KOPT-K1 (cell line): ENCODE measurements at regions not wholly inside any gene's neighbourhood (a gene's known extent, or its start where the extent isn't known, plus 50 kb on each side); places are given as distances from the start of the nearest gene placed in this dataset.
"Not testable (repeated sequence)": the region's sequence is repeated elsewhere in the genome, so short reads cannot be mapped to it uniquely, and the experiment has no call there.

Source experiments
- H3K27ac ChIP-seq: fragments of 200-600 bp; sonication (generic); 2 replicates; pipeline ENCODE4 v1.5.1; 2016; ENCODE audit warnings: antibody characterized with exemption, mild to moderate bottlenecking, low read depth, low read length; ENCODE audit not compliant: poor library complexity, severe bottlenecking
- H3K36me3 ChIP-seq: fragments of 200-600 bp; sonication (generic); 2 replicates; pipeline ENCODE4 v1.5.1; 2017; ENCODE audit warnings: antibody characterized with exemption, mild to moderate bottlenecking, low read length, moderate library complexity; ENCODE audit not compliant: insufficient read depth
- H3K9me3 ChIP-seq: fragments of 200-600 bp; sonication (generic); 2 replicates; pipeline ENCODE4 v1.5.1; 2017; ENCODE audit warnings: antibody characterized with exemption, low read length, mild to moderate bottlenecking; ENCODE audit not compliant: insufficient read depth, poor library complexity, severe bottlenecking

GRCh38 chr3:94398036-94398435 lies 335.2 kb downstream of the NSUN3 start:
- no peak overlapping the region for H3K27ac ChIP-seq
- no peaks in the 10 kb centered on the region for H3K36me3 ChIP-seq
- no peaks in the 10 kb centered on the region for H3K9me3 ChIP-seq

DNA sequence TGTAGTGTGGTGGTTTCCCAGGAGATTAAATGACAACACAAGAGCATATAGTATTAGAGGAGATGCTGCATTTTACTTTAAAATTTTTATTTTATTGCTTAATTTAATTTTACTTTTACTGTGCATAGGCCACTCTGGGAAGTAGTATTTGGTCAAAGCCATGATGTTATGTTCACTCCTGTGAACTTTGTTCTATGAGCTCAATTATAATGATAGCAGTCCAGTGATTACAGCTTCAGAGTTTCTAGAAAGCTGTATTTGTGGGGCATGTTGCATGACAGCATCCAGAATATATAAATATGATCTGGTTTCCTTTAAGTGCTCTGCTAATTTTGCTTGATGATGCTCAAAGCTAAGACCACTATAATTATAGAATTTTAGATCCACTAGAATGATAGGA lies 338.6 kb downstream of the NSUN3 start:
- no peaks in the 10 kb centered on the region for H3K9me3 ChIP-seq
- H3K36me3 ChIP-seq: no peaks in the 10 kb centered on the region
- H3K27ac ChIP-seq: no peak overlapping the region

- H3K27ac ChIP-seq: no peak overlapping the region
- no peaks in the 10 kb centered on the region for H3K36me3 ChIP-seq
- no peaks in the 10 kb centered on the region for H3K9me3 ChIP-seq
Observed at GRCh38 chr3:94402126-94402525, 339.3 kb downstream of the NSUN3 start.

GRCh38 chr3:94405258-94406035 lies 342.6 kb downstream of the NSUN3 start:
- Histone ChIP-seq H3K27ac (no peak overlapping the region), H3K9me3 (no peaks in the 10 kb centered on the region), H3K36me3 (no peaks in the 10 kb centered on the region)

DNA sequence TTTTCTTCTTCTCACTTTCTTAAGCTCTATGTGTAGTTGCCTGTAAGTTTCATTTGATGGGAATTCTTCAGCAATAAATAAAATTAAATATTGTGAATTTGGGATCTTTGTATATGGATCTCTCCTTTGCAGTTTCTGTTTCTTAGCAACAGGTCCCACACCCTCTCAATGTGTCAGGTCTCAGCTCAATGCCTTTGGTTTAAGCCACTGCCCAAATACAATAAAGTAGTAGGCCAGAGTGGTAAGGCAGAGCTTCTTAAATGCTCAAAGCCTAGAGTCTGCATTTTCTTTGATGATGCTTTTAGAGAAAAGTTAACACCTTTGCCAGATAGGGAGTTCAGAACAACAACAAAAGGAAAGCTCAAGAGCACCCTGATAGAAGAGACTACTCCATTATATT lies 343.7 kb downstream of the NSUN3 start:
- Histone ChIP-seq H3K9me3 (no peaks in the 10 kb centered on the region), H3K36me3 (no peaks in the 10 kb centered on the region), H3K27ac (no peak overlapping the region)

DNA sequence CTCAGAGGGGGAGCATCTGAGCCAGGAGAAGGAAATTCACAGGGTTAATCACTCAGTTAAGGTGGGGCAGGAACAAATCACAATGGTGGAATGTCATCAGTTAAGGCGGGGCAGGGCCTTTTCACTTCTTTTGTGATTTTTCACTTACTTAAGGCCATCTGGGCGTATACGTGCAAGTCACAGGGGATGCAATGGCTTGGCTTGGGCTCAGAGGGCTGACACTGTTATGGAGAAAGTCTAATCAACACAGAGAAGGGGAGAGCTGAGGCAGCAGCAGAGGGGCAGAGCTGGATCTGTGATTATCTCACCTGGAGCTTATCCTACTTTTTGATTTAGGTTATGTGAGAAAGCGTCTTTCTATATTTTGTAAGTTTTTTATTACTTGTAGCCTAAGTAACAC lies 350.1 kb downstream of the NSUN3 start:
- not testable (repeated sequence) for H3K9me3 ChIP-seq, H3K27ac ChIP-seq, H3K36me3 ChIP-seq

- no peak overlapping the region for H3K27ac ChIP-seq
- no peaks in the 10 kb centered on the region for H3K9me3 ChIP-seq
- H3K36me3 ChIP-seq: no peaks in the 10 kb centered on the region
Observed at GRCh38 chr3:94413336-94414108, 350.7 kb downstream of the NSUN3 start.

DNA sequence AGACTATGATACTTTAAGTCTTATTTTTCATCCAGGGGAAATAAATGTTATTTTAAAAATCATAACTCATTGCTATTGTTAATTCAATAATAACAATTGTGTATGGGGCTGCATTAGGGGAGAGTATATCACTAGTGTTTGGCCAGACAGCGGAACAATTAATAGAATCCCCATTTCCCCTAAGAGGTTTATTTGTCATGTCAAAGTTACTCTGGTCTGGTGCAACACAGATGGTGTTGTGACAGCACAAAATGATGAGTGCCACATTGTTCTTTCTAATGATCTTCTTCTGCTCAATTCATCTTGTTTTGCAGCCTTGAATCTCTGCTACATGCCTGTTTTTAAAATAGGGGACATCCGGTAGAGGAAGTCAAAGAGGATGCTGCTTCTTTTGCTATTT lies 351.6 kb downstream of the NSUN3 start:
- no peak overlapping the region for H3K27ac ChIP-seq
- H3K9me3 ChIP-seq: no peaks in the 10 kb centered on the region
- H3K36me3 ChIP-seq: no peaks in the 10 kb centered on the region

DNA sequence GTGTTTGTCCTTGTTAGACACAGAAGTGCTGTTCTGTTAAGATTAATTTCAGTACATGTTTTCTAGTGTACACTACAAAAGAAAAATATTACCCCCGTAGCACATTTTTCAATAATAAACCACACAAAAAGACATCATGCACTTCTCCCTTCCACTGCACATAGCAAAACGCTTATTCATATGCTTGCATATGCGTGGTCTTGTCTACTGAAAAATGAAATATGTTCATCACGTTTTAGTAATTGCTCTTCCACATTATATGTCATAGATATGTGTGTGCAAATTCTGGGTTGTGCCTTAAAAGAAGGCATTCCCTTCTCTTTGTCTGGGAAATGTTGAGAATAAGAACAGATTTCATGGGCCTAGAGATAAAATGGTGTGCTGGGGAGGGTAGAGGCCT lies 353.9 kb downstream of the NSUN3 start:
- Histone ChIP-seq H3K27ac (no peak overlapping the region), H3K36me3 (no peaks in the 10 kb centered on the region), H3K9me3 (no peaks in the 10 kb centered on the region)

DNA sequence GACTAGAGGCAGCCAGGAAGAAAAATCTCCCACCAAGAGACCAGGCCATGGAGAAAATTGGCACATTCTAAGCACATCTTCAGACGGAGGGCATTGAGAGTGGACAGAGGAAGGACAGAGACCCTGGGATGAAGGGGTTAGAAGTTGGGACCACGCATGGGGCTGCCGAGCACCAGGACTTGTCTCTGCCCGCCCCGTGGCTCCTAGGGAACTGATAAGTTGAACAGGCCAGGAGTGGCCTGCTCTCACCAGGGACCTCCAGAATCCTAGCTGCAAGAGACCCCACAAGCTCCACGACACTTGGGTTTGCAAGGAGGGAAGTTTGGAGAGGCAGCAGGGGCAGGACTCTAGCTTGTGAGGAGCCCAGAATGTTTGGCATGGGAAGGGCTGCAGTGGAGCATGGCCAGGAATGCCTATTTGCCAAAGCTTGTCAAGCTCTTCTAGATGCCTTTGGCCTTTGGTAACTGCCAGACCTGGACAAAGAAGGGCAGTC lies 355.1 kb downstream of the NSUN3 start:
- Histone ChIP-seq H3K27ac (no peak overlapping the region), H3K36me3 (no peaks in the 10 kb centered on the region), H3K9me3 (no peaks in the 10 kb centered on the region)

GRCh38 chr3:94420931-94421330 lies 358.1 kb downstream of the NSUN3 start:
- H3K9me3 ChIP-seq: no peaks in the 10 kb centered on the region
- no peaks in the 10 kb centered on the region for H3K36me3 ChIP-seq
- no peak overlapping the region for H3K27ac ChIP-seq

- no peaks in the 10 kb centered on the region for H3K9me3 ChIP-seq
- H3K36me3 ChIP-seq: no peaks in the 10 kb centered on the region
- no peak overlapping the region for H3K27ac ChIP-seq
Observed at GRCh38 chr3:94423578-94423977, 360.7 kb downstream of the NSUN3 start.

DNA sequence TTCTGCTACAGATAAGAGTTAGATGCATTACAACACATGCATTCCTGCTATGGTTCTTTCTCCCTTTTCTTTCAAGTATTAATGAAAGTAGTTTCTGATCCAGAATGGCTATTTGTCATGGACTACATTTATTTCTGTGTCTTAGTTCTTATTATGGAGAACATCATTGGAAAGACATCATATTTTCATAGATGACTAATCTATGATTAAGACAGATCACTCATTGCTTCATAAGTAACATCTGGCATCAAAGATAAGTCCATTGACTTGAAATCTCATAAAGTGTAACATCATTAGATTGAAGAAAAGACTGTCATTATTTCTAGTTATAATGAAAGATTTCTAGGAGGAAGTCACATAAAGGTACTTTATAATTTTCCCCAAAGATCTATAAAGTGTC lies 366.7 kb downstream of the NSUN3 start:
- Histone ChIP-seq H3K9me3 (no peaks in the 10 kb centered on the region), H3K27ac (no peak overlapping the region)

DNA sequence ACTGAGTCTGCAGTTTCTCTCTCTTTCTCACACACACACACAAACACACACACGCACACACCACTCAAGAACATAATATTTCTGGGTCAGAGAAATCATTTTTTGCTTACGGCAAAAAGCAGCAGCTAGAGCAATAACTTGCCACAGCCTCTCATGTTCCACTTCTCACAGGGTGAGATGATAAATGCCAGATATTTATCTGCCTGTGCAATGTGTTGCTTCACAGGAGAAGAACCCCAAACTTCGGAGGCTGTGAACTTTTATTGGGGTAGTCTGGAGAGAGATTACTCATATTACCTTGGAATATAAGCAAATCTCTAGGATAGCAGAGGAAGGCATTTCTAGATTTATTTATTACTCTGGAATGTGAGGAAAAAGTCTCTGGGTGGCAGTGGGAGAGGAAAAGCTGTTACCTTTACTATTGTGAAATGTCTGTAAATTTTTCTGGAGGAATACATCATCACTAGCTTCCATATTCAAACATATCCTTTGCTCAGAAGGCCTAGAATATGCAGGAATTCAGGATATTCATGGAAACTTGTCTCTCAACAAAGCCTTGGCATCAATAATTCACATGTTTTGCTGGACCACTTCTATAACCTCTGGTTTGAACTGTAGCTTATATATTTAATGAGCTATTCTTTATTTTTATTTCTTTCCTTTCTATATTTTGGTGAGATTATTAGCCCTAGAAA lies 369.2 kb downstream of the NSUN3 start:
- no peaks in the 10 kb centered on the region for H3K9me3 ChIP-seq
- H3K36me3 ChIP-seq: no peaks in the 10 kb centered on the region
- no peak overlapping the region for H3K27ac ChIP-seq

More for the DNA sequence above, 366.7 kb downstream of the NSUN3 start:
- no peaks in the 10 kb centered on the region for H3K36me3 ChIP-seq

GRCh38 chr3:94433811-94434210 lies 370.9 kb downstream of the NSUN3 start:
- Histone ChIP-seq H3K36me3 (no peaks in the 10 kb centered on the region), H3K9me3 (no peaks in the 10 kb centered on the region), H3K27ac (no peak overlapping the region)
